Activated CD8-positive, alpha-beta memory T cell treated with anti-CD3 and anti-CD28 coated beads for 1 hour (primary cell): ENCODE measurements at regions not wholly inside any gene's neighbourhood (a gene's known extent, or its start where the extent isn't known, plus 50 kb on each side); places are given as distances from the start of the nearest gene placed in this dataset.

Experiments used
- DNase-seq, 2 donors: peaks; one replicate each; pipeline ENCODE4 v3.0.0-alpha.2; 2020; ENCODE audit warnings: low read depth in 1 of 2; ENCODE audit errors: extremely low read depth in 1 of 2

DNA sequence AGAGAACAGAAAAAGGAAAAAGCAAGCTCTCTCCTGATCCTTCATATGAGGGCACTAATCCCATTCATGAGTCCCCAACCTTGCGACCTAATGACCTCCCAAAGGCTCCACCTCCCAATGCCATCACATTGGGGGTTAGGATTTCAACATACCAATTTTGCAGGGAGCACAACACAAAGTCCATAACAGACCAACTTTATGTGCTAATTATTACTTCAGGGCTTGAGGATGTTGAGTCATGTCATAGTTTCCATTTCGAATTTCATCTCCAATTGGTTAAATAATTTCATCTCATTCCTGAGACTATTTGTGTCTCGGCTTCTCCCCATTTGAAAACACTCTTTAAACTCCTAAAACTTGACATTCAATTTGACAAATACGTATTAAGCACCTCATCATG lies 69.9 kb upstream of the KLF7 start:
- no peak for DNase-seq

- no peak for DNase-seq
These were observed 70.6 kb upstream of the KLF7 start for GRCh38 chr2:207236156-207236935.

DNA sequence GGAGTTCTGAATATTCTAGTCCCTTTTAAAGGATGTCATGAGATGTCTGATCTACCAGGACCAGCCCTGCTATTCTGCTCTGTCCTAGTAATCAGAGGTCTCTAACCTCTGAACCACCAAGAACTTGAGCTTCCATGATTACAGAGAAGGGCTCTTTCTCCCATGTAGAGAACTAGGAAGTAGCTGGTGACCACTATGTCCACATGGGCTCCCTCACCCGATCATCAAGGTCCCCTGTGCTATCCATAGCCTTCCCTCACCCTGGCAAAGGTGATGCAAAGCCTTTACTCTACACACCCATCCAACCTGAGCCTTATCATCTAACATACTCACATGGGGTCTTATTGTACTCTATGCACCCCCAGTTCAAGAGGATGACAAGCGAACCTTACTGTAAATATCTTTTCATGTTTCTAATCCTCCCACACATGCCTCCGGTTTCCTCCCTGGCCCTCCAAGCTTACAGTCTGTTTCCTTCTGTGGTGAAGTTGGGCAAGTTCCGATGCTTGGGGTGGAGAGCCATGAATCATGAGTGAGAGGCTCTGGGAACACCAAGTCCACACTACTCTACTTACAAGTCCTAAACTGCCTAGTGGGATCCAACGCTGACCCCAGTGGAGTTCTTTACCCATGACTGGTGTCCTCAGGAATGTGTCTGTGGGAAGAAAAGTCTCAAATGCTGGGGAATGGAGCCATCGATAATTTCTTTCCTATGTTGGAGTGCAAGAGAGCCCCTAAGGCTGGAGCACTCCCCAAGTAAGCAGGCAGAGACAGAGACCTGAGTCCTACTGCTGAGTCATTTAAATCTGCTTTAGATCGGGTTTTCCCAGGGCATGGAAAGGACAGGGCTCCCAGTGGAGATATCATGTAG lies 73.3 kb upstream of the KLF7 start:
- DNase-seq = no peak

- no peak for DNase-seq
These were observed 74.2 kb upstream of the KLF7 start for GRCh38 chr2:207239754-207240494.

- no peak for DNase-seq
These were observed 74.9 kb upstream of the KLF7 start for GRCh38 chr2:207240649-207241048.

GRCh38 chr2:207241198-207241597 lies 75.5 kb upstream of the KLF7 start:
- DNase-seq = no peak

DNA sequence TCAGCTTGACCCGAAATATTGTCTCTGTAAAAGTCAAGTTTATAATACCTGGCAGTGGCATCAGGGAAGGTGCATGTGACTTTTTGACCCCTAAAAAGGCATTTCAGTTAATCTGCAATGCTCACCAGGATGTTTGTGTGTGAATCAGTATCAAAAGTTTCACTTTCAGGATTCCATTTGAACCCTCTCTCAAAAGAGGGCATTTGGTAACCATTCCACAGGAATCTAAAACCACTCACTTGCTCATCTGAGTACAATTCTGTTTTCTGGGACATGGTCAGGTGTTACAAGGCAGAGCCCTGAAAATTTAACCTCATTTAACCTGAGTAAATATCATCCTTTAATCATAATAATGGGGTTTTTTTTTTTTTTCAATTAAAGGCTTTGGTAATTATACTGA lies 77.9 kb upstream of the KLF7 start:
- DNase-seq = no peak

DNA sequence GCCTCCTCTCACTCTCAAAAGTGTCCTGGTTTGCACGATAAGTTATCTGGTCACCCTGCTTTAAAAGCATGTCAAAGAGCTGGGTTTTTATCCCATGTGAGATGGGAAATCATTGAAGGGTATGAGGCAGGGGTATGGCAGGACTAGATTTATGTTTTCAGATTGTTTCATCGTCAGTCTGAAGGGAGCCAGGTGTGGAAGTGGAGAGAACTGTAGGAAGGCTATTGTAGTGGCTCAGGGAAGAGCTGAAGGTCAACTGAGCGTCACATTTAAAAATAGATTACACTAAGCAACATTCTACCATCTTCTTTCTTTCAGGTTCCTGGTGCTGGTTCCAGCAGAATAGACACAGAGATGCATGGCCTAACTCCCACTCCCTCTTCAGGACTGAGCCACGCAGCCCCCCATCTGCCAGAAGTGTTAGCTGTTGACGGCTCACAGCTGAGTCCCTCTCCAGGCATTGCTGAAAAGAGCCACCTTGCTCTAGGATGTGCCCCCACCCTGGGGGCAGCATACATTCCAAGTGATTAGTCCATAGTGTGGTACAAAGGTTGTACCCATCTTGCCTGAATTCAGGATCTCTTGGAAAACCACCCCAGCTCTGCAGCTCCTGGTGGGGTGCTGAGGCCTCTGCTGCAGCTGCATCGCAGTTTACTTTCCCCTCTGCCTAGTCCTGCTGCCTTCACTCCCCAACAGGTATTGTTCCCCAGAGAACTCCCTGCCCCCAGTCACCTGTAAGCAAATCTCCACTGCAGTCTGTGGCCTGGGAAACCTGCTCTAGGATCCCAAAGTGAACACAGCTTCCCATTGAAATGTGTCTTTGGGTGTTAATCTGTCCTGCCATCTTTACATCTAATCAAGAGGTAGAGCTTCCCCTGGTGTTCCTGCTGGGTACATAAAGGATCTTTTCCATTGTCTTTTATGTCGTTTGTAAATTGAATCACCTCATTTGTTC lies 79.5 kb upstream of the KLF7 start:
- DNase-seq = no peak

DNA sequence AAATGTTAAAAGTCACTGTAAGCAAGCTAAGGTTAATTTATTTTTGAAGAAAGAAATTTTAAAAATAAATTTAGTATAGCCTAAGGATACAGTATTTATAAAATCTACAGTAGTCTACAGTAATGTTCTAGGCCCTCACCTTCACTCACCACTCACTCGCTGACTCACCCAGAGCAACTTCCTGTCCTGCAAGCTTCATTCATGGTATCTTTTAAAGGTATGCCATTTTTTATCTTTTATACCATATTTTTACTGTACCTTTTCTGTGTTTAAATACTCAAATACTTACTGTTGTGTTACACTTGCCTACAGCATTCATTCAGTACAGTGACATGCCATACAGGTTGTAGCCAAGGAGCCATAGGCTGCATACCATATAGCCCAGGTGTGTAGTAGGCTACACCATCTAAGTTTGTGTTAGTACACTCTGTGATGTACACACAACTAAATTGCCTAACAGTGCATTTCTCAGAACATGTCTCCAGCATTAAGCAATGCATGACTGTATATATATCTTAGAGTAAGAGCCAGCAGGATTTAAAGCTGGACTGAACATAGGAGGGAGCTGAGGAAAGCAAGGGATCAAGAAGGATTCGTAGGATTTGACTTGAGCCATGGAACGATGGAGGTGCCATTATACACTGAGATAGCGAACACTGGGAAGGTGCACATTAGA lies 83.1 kb upstream of the KLF7 start:
- DNase-seq = no peak

DNA sequence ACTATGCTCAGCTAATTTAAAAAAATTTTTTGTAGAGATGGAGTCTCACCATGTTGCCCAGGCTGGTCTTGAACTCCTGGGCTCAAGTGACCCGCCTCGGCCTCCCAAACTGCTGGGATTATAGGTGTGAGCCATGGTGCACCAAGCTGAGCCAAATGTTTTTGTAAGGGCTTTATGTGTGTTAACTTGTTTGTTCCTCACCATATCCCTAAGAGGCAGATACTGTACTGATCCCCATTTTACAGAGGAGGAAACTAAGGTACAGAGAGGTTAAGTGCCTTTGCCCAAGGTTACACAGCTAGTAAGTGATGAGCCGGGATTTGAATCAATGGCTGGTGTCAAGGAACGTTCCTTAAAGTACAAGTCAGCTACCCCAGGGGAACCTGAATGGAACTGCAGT lies 85.3 kb upstream of the KLF7 start:
- DNase-seq = no peak

- no peak for DNase-seq
These were observed 85.9 kb upstream of the KLF7 start for GRCh38 chr2:207251573-207252192.

DNA sequence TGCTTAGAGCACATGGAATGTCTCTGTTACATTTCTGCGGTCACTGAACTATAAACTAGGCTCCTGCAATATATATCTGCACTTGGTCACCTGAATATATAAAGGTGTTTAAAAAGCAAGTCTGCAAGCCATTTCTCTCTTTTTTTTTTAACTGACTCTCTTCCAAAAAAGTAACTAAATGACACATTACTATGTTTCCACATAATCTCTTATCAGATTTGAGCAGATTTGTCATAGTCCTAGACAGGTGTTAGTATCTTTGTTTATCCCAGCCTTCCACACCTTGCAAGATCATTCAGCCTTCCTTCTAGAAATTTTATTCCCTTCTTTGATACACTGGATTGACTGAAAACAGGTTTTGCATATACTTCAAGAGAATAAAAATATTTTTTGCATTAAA lies 86.7 kb upstream of the KLF7 start:
- no peak for DNase-seq

GRCh38 chr2:207252979-207253645 lies 87.4 kb upstream of the KLF7 start:
- no peak for DNase-seq

GRCh38 chr2:207253666-207254345 lies 88.1 kb upstream of the KLF7 start:
- DNase-seq = no peak

GRCh38 chr2:207254591-207255464 lies 89.1 kb upstream of the KLF7 start:
- DNase-seq = no peak

DNA sequence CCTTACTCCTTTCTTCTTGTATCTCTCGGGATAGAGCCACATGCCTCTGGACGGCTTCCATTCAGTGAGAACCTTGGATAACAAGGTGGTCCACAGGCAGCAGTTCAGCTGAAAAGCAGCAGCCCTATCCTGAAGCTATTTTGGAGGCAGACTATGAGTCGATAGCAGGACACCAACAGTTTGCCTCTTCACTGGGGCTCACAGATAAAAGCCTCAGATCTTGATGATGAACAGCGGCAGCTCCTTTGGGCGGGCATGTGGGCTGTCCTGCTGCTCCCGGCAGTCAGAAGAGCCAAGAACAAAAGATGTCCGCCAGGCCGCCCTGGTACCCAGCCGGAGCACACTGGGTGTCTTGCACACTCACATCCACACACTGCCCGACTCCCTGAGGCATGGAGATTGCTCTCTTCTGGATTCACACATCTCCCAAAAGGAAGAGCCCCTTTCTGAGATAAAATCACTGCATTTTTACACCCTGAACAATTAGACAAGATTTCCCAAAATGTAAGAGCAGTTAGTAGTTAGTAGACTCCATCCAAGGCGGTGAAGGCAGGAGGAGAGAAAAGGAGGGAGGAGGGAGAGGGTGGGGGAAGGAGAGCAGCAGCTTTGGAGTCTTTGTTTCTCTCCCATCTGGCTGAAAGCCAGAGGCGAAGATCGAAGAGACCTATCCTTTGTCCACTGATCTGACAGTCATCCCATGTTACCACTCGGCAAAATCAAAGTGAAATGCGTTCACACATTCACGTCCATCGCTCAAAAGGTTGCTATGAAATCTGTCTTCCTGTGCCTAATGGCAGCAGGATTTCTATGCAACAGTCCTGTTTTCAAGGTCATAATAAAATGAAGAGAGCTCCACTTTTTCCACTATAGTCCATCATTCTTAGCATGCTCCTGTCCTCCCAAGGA lies 90.1 kb upstream of the KLF7 start:
- no peak for DNase-seq
